Thyroid gland (tissue), 4 donors: ENCODE measurements at regions not wholly inside any gene's neighbourhood (a gene's known extent, or its start where the extent isn't known, plus 50 kb on each side); places are given as distances from the start of the nearest gene placed in this dataset.
A peak's percentile ranks its signal among the peaks of the same experiment; 100 is the strongest.

Experiments
- DNase-seq, 2 donors: peaks; one replicate each; pipeline ENCODE4 v3.0.0-alpha.2; 2019
- H3K27ac ChIP-seq, 3 donors: fragments of 200-600 bp; sonication (generic); 1 replicate in 2 of 3; 2 replicates in 1 of 3; pipeline ENCODE4 v1.5.1; 2016 to 2019; ENCODE audit warnings: mild to moderate bottlenecking in 1 of 3, moderate library complexity in 1 of 3
- H3K27me3 ChIP-seq: fragments of 200-600 bp; sonication (generic); one replicate; pipeline ENCODE4 v1.5.1; 2019
- H3K36me3 ChIP-seq, 2 donors: fragments of 200-600 bp; sonication (generic); one replicate each; pipeline ENCODE4 v1.5.1; 2016 to 2019
- H3K4me1 ChIP-seq, 2 donors: fragments of 200-600 bp; sonication (generic); one replicate each; pipeline ENCODE4 v1.5.1; 2017 to 2019
- H3K4me3 ChIP-seq, 3 donors: fragments of 200-600 bp; sonication (generic); replicated peaks in 1 of 3; 1 replicate in 2 of 3; 2 replicates in 1 of 3; pipeline ENCODE4 v1.5.1; 2016; ENCODE audit warnings: mild to moderate bottlenecking in 1 of 3
- H3K9me3 ChIP-seq: fragments of 200-600 bp; sonication (generic); one replicate; pipeline ENCODE4 v1.5.1; 2017
- CTCF ChIP-seq, 6 experiments: fragments of 200-600 bp in 3 of 6; fragments of 450-650 bp in 3 of 6; sonication (generic) in 3 of 6; IDR thresholded peaks; one replicate each; pipeline ENCODE4 v1.5.1; 2016 to 2019; ENCODE audit warnings: antibody characterized with exemption in 6 of 6, mild to moderate bottlenecking in 2 of 6, inconsistent platforms in 1 of 6, moderate library complexity in 1 of 6
- POLR2A ChIP-seq, 2 donors: fragments of 450-650 bp; IDR thresholded peaks; one replicate each; pipeline ENCODE4 v1.6.1; 2017; ENCODE audit warnings: antibody characterized with exemption in 2 of 2, mild to moderate bottlenecking in 2 of 2, moderate library complexity in 1 of 2
- WGBS, 2 donors: methylation state at CpG; one replicate each; pipeline ENCODE4 v1.1.5; 2017; 5-methylcytosine and 5-hydroxymethylcytosine counted together
- intact Hi-C: fragments of 100-400 bp; cut with DNase I; formaldehyde crosslinking; loops from one replicate; pipeline ENCODE4 v1.15.1; 2023

- intact Hi-C loops, result no loop called here
- DNase-seq, result no peak
- Histone ChIP-seq H3K4me1 (no peaks in the 10 kb centered on the region), H3K27ac (no peak overlapping the region), H3K36me3 (no peaks in the 10 kb centered on the region), H3K27me3 (no peaks in the 10 kb centered on the region), H3K4me3 (no peak overlapping the region), H3K9me3 (no peaks in the 10 kb centered on the region)
- TF ChIP-seq POLR2A (IDR thresholded peaks at IDR 0.05) (no peak), CTCF (IDR thresholded peaks at IDR 0.05) (no peak)
Measured at GRCh38 chr4:81738891-81739290, 267.2 kb upstream of the RASGEF1B start.

GRCh38 chr4:81737865-81738559, 266.3 kb upstream of the RASGEF1B start:
- Histone ChIP-seq H3K27ac (no peak overlapping the region), H3K4me1 (no peaks in the 10 kb centered on the region), H3K4me3 (no peak overlapping the region), H3K36me3 (no peaks in the 10 kb centered on the region), H3K27me3 (no peaks in the 10 kb centered on the region), H3K9me3 (no peaks in the 10 kb centered on the region)
- intact Hi-C loops, result no loop called here
- no peak for DNase-seq
- TF ChIP-seq CTCF (IDR thresholded peaks at IDR 0.05), result no peak
- TF ChIP-seq POLR2A (IDR thresholded peaks at IDR 0.05), result no peak
- 84 to 87% methylated on average over 2 of the region's 2 CpGs for WGBS, 2 donors

- H3K27ac ChIP-seq, result no peak overlapping the region
- H3K4me3 ChIP-seq, result no peak overlapping the region
- TF ChIP-seq CTCF (IDR thresholded peaks at IDR 0.05), result no peak
- TF ChIP-seq POLR2A (IDR thresholded peaks at IDR 0.05), result no peak
- WGBS, 2 donors, result 87 to 94% methylated on average over 2 of the region's 2 CpGs
- H3K36me3 ChIP-seq, result no peaks in the 10 kb centered on the region
- H3K9me3 ChIP-seq, result no peaks in the 10 kb centered on the region
- intact Hi-C loops, result no loop called here
- DNase-seq, result no peak
- no peaks in the 10 kb centered on the region for H3K4me1 ChIP-seq
- no peaks in the 10 kb centered on the region for H3K27me3 ChIP-seq
Measured at GRCh38 chr4:81736324-81736723, 264.6 kb upstream of the RASGEF1B start.

DNA sequence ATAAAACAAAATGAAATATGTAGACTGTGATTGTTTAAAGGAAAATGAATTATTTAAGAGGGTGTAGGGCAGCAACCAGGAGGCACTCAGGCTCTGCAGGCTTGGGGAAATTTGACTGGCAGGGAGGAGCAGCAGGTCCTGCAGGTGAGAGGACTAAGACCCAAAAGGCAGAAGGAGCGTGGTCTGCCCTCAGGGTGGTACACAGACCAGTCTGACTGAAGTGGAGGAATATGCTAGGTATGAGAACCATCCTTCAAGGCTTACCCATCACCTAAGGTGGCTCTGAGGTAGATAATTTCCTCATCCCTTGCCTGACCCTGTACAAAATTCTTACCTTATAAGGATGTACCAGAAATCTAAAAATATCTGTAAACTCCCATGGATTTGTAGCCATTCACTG, 261.3 kb upstream of the RASGEF1B start:
- TF ChIP-seq POLR2A (IDR thresholded peaks at IDR 0.05) (no peak), CTCF (IDR thresholded peaks at IDR 0.05) (no peak)
- intact Hi-C loops, result no loop called here
- 86 to 92% methylated on average over 1 of the region's 1 CpG for WGBS, 2 donors
- Histone ChIP-seq H3K9me3 (no peaks in the 10 kb centered on the region), H3K4me3 (no peak overlapping the region), H3K36me3 (no peaks in the 10 kb centered on the region), H3K4me1 (no peaks in the 10 kb centered on the region), H3K27ac (no peak overlapping the region), H3K27me3 (no peaks in the 10 kb centered on the region)
- DNase-seq, result no peak

- Histone ChIP-seq H3K4me3 (no peak overlapping the region), H3K27me3 (no peaks in the 10 kb centered on the region), H3K4me1 (peaks cover 6 to 8% of the 10 kb centered on the region in 2 donors), H3K36me3 (no peaks in the 10 kb centered on the region), H3K27ac (no peak overlapping the region), H3K9me3 (no peaks in the 10 kb centered on the region)
- TF ChIP-seq CTCF (IDR thresholded peaks at IDR 0.05) (no peak), POLR2A (IDR thresholded peaks at IDR 0.05) (no peak)
- WGBS, 2 donors, result 79 to 82% methylated on average over 2 of the region's 2 CpGs
- intact Hi-C loops, result no loop called here
- DNase-seq, result peak; percentile 9 to 26
Measured at GRCh38 chr4:81724925-81725329, 253.2 kb upstream of the RASGEF1B start.
